8988T (cell line): ENCODE measurements at regions not wholly inside any gene's neighbourhood (a gene's known extent, or its start where the extent isn't known, plus 50 kb on each side); places are given as distances from the start of the nearest gene placed in this dataset.
"Not testable (repeated sequence)": the region's sequence is repeated elsewhere in the genome, so short reads cannot be mapped to it uniquely, and the experiment has no call there.

ENCODE experiments used
- DNase-seq: peaks from one replicate; pipeline ENCODE4 v3.0.0; 2011

DNA sequence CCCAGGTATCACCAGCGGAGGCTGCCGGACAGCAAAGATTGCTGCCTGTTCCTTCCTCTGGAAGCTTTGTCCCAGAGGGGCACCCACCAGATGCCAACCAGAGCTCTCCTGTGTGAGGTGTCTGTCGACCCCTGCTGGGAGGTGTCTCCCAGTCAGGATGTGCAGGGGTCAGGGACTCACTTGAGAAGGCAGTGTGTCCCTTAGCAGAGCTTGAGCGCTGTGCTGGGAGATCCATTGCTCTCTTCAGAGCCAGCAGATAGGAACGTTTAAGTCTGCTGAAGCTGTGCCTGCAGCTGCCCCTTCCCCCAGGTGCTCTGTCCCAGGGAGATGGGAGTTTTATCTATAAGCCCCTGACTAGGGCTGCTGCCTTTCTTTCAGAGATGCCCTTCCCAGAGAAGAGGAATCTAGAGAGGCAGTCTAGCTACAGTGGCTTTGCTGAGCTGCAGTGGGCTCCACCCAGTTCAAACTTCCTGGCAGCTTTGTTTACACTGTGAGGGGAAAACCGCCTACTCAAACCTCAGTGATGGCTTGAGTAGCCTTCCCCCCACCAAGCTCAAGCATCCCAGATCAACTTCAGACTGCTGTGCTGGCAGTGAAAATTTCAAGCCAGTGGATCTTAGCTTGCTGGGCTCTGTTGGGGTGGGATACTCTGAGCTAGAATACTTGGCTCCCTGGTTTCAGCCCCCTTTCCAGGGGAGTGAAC is 253.7 kb downstream of the SPATA31A6 start:
- not testable (repeated sequence) for DNase-seq

DNA sequence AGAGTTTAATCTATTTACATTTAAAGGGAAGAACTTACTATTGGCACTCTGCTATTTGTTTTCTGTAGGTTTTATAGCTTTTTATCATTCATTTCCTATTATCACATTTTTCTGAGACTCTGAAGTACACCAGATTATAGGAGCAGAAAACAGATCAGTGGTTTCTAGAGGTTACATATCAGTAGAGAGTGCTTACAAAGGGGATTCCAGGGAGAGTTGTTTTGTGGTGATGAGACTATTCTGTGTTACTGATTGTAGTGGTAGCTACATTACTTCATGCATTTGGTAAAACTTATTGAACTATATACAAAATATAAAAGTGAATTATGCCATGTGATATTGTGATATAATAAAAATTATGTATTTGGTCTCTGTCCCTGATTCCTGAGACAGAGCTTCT is 259.2 kb downstream of the SPATA31A6 start:
- not testable (repeated sequence) for DNase-seq

DNA sequence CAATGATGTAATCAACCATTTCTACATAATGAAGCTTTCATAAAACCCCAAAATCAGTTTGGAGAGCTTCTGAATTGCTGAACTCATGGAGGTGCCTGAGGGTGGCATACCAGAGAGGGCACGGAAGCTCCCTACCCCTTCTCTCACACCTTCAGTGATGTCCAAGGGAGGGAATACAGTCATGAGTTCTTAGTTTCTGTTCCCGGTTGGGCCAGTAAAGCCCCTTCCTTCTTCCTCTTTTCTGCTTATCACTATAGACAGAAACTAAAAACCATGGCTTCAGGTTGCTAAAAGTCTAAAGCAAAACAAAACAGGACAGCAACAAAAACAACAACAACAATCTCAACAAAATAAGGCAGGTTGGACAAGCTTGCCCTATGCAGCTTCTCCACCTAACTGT is 260.0 kb downstream of the SPATA31A6 start:
- DNase-seq: not testable (repeated sequence)

- DNase-seq: not testable (repeated sequence)
These were observed 278.0 kb downstream of the SPATA31A6 start for GRCh38 chr9:42461436-42461835.

GRCh38 chr9:42461863-42462262 is 278.4 kb downstream of the SPATA31A6 start:
- DNase-seq: not testable (repeated sequence)

DNA sequence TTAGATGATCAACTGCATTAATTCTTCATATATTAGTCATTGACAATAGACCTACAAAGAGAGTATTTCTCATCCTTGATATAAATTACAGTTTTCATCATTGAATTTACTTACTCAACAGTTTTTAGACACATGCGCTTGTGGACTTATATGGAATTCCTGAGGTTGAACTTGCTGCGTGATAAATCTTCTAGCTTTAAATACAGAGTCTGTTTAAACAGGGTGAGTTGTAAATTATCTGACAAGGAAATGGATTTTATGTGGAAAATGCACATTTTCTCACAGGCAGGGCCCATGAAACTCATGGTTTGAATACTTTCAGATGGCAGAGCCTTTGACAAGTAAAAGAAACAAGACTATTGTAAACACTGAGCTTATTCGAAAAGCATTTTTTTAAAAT is 280.5 kb downstream of the SPATA31A6 start:
- DNase-seq: not testable (repeated sequence)

DNA sequence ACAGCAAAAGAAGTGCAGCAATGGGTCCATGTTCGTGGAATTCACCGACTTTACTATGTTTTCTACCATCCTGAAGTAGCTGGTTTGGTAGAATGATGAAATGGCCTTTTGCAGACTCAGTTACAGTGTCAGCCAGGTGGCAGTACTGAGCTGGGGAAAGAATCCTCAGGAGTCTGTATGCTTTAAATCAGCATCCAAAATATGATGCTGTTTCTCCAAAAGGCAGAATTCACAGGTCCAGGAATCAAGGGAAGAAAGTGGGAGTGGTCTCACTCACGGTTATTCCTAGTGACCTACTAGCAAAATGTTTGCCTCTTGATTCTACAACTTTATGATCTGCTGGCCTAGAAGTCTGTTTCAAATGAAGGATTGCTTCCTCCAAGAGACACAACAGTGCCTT is 287.1 kb downstream of the SPATA31A6 start:
- DNase-seq: not testable (repeated sequence)

- not testable (repeated sequence) for DNase-seq
These were observed 307.5 kb downstream of the SPATA31A6 start for GRCh38 chr9:42490989-42491388.

- DNase-seq: not testable (repeated sequence)
These were observed 319.3 kb downstream of the SPATA31A6 start for GRCh38 chr9:42502620-42503264.

GRCh38 chr9:42508111-42508510 is 324.7 kb downstream of the SPATA31A6 start:
- DNase-seq: not testable (repeated sequence)

GRCh38 chr9:42513535-42513934 is 330.1 kb downstream of the SPATA31A6 start:
- not testable (repeated sequence) for DNase-seq

- not testable (repeated sequence) for DNase-seq
These were observed 351.0 kb downstream of the SPATA31A6 start for GRCh38 chr9:42534325-42534983.

- DNase-seq: not testable (repeated sequence)
These were observed 351.5 kb downstream of the SPATA31A6 start for GRCh38 chr9:42534984-42535325.

GRCh38 chr9:42550789-42551357 is 367.4 kb downstream of the SPATA31A6 start:
- not testable (repeated sequence) for DNase-seq

GRCh38 chr9:42568530-42568929 is 385.1 kb downstream of the SPATA31A6 start:
- DNase-seq: not testable (repeated sequence)

- DNase-seq: not testable (repeated sequence)
These were observed 385.6 kb downstream of the SPATA31A6 start for GRCh38 chr9:42568942-42569556.

DNA sequence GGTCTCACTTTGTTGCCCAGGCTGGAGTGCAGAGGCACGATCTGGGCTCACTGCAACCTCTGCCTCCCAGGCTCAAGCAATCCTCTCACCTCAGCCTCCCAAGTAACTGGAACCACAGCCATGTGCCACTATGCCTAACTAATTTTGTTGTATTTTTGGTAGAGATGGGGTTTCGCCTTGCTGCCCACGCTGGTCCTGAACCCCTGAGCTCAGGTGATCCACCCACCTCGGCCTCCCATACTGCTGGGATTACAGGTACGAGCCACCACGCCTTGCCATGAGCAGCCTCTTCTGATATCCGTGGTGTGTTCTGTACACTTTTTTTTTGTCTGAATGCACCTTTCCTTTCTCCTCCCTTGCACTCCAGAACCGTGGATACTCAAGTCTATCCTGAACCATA is 394.4 kb downstream of the SPATA31A6 start:
- DNase-seq: not testable (repeated sequence)
